ENCODE measurements at regions not wholly inside any gene's neighbourhood (a gene's known extent, or its start where the extent isn't known, plus 50 kb on each side); places are given as distances from the start of the nearest gene placed in this dataset.

- no peak for DNase-seq (ENCODE audit: low spot score)
These were observed 355.7 kb upstream of the TMEM132C start for GRCh38 chr12:127911291-127911690.

- DNase-seq (ENCODE audit: low spot score): peak; percentile 78
These were observed 354.8 kb upstream of the TMEM132C start for GRCh38 chr12:127912035-127912665.

GRCh38 chr12:127923501-127923900, 343.5 kb upstream of the TMEM132C start:
- no peak for DNase-seq (ENCODE audit: low spot score)

GRCh38 chr12:127925971-127926370, 341.0 kb upstream of the TMEM132C start:
- peak; percentile 89 for DNase-seq (ENCODE audit: low spot score)

- no peak for DNase-seq (ENCODE audit: low spot score)
These were observed 338.8 kb upstream of the TMEM132C start for GRCh38 chr12:127928178-127928577.

GRCh38 chr12:127928615-127929571, 338.1 kb upstream of the TMEM132C start:
- no peak for DNase-seq (ENCODE audit: low spot score)

GRCh38 chr12:127930122-127930521, 336.8 kb upstream of the TMEM132C start:
- DNase-seq (ENCODE audit: low spot score): no peak

- no peak for DNase-seq (ENCODE audit: low spot score)
These were observed 332.6 kb upstream of the TMEM132C start for GRCh38 chr12:127934409-127934808.

- no peak for DNase-seq (ENCODE audit: low spot score)
These were observed 330.5 kb upstream of the TMEM132C start for GRCh38 chr12:127936463-127936862.

GRCh38 chr12:127941332-127941731, 325.6 kb upstream of the TMEM132C start:
- DNase-seq (ENCODE audit: low spot score): no peak

- DNase-seq (ENCODE audit: low spot score): no peak
These were observed 324.0 kb upstream of the TMEM132C start for GRCh38 chr12:127942981-127943380.

GRCh38 chr12:127943481-127944210, 323.3 kb upstream of the TMEM132C start:
- no peak for DNase-seq (ENCODE audit: low spot score)

GRCh38 chr12:127944211-127944899, 322.6 kb upstream of the TMEM132C start:
- DNase-seq (ENCODE audit: low spot score): no peak

- DNase-seq (ENCODE audit: low spot score): no peak
These were observed 309.8 kb upstream of the TMEM132C start for GRCh38 chr12:127957001-127957660.

GRCh38 chr12:127962303-127962702, 304.7 kb upstream of the TMEM132C start:
- no peak for DNase-seq (ENCODE audit: low spot score)

- no peak for DNase-seq (ENCODE audit: low spot score)
These were observed 303.0 kb upstream of the TMEM132C start for GRCh38 chr12:127963933-127964332.

- no peak for DNase-seq (ENCODE audit: low spot score)
These were observed 302.3 kb upstream of the TMEM132C start for GRCh38 chr12:127964717-127965116.

- DNase-seq (ENCODE audit: low spot score): no peak
These were observed 300.6 kb upstream of the TMEM132C start for GRCh38 chr12:127966331-127966730.

GRCh38 chr12:127970491-127970890, 296.5 kb upstream of the TMEM132C start:
- DNase-seq (ENCODE audit: low spot score): no peak

GRCh38 chr12:127980585-127980984, 286.4 kb upstream of the TMEM132C start:
- no peak for DNase-seq (ENCODE audit: low spot score)

- DNase-seq (ENCODE audit: low spot score): peak; percentile 23
These were observed 285.1 kb upstream of the TMEM132C start for GRCh38 chr12:127981875-127982274.
